GM12878 (cell line): ENCODE measurements at regions not wholly inside any gene's neighbourhood (a gene's known extent, or its start where the extent isn't known, plus 50 kb on each side); places are given as distances from the start of the nearest gene placed in this dataset.

Source experiments
- ATAC-seq: fragments of 200-7000 bp; cut with Tn5 transposase; 3 replicates; pipeline ENCODE4 v1.9.1; 2020; ENCODE audit warnings: mild to moderate bottlenecking, moderate library complexity
- BruUV-seq: library from RNA; stranded (reverse); fragments of 400-500 nt; replicated peaks from 2 replicates; lab custom pipeline; 2021; lab: Mats Ljungman, UMichigan
- CTCF ChIA-PET: fragments of 300-600 bp; sonication (Branson Sonifier 250); formaldehyde crosslinking; extraction: SDS; loops from one replicate; lab custom pipeline; 2021; ENCODE audit warnings: inconsistent platforms; lab: Yijun Ruan, JAX
- POLR2A ChIA-PET: fragments of 350-600 bp; formaldehyde crosslinking; extraction: SDS; loops from one replicate; lab custom pipeline; 2021; ENCODE audit warnings: inconsistent platforms; lab: Charles Lee
- RAD21 ChIA-PET: fragments of 300-600 bp; sonication (Branson Sonifier 250); formaldehyde crosslinking; loops from one replicate; lab custom pipeline; 2023; ENCODE audit warnings: antibody characterized with exemption; ENCODE audit not compliant: unreplicated experiment; lab: Charles Lee
- SMC1A ChIA-PET: fragments of 300-600 bp; sonication (Branson Sonifier 250); formaldehyde crosslinking; loops from one replicate; lab custom pipeline; 2023; ENCODE audit not compliant: unreplicated experiment, uncharacterized antibody; lab: Charles Lee
- DNase-seq: peaks from one replicate; pipeline ENCODE4 v3.0.0-alpha.2; 2011; ENCODE audit warnings: low read depth, low spot score
- FAIRE-seq: peaks from 3 replicates; lab custom pipeline; 2011; peaks lifted over from hg19 to GRCh38; lab: Jason Lieb, UNC
- H2AFZ ChIP-seq: 2 replicates; pipeline ENCODE4 v1.6.0; 2011; ENCODE audit warnings: low read depth, low read length, control low read depth; ENCODE audit not compliant: control insufficient read depth
- H3K27ac ChIP-seq: 2 replicates; pipeline ENCODE4 v1.5.1; 2011; ENCODE audit warnings: control low read depth; ENCODE audit not compliant: control insufficient read depth, insufficient read depth
- H3K27me3 ChIP-seq, 2 experiments: replicated peaks in 1 of 2; 2 replicates each; pipeline versions ENCODE4 v1.6.0 to v1.6.1; 2011; ENCODE audit warnings: low read length in 1 of 2; ENCODE audit not compliant: control insufficient read depth in 2 of 2, insufficient read depth in 2 of 2
- H3K36me3 ChIP-seq, 2 experiments: 2 replicates each; pipeline ENCODE4 v1.5.1; 2011; ENCODE audit warnings: low read length in 1 of 2; ENCODE audit not compliant: control insufficient read depth in 2 of 2, insufficient read depth in 2 of 2
- H3K4me1 ChIP-seq: 2 replicates; pipeline ENCODE4 v1.6.1; 2011; ENCODE audit warnings: mild to moderate bottlenecking, low read length, moderate library complexity, mixed read lengths; ENCODE audit not compliant: control insufficient read depth, insufficient read depth
- H3K4me2 ChIP-seq: 2 replicates; pipeline ENCODE4 v1.6.0; 2011; ENCODE audit warnings: control low read depth; ENCODE audit not compliant: control insufficient read depth, insufficient read depth
- H3K4me3 ChIP-seq: fragments of 200-600 bp; sonication (generic); 2 replicates; pipeline ENCODE4 v1.5.1; 2016
- H3K79me2 ChIP-seq: 2 replicates; pipeline ENCODE4 v1.6.0; 2011; ENCODE audit warnings: low read length; ENCODE audit not compliant: control insufficient read depth, insufficient read depth
- H3K9ac ChIP-seq: 2 replicates; pipeline ENCODE4 v1.8.0; 2011; ENCODE audit warnings: low read length, control low read depth, mixed read lengths; ENCODE audit not compliant: control insufficient read depth, insufficient read depth
- H3K9me3 ChIP-seq: replicated peaks from 3 replicates; pipeline ENCODE4 v1.5.1; 2011; ENCODE audit warnings: mild to moderate bottlenecking, low read length; ENCODE audit not compliant: control insufficient read depth, insufficient read depth
- H4K20me1 ChIP-seq: 2 replicates; pipeline ENCODE4 v1.6.0; 2011; ENCODE audit not compliant: control insufficient read depth, insufficient read depth
- CHD2 ChIP-seq: IDR thresholded peaks from 2 replicates; pipeline ENCODE4 v1.6.1; 2011; ENCODE audit warnings: low read depth, low read length, improper control_type of control experiment, borderline replicate concordance
- RAD51 ChIP-seq: fragments of 450-650 bp; IDR thresholded peaks from 2 replicates; pipeline ENCODE4 v1.6.1; 2016; ENCODE audit warnings: moderate library complexity, mild to moderate bottlenecking, inconsistent platforms
- RCOR1 ChIP-seq: conservative IDR thresholded peaks from 2 replicates; pipeline ENCODE4 v1.6.1; 2012; ENCODE audit warnings: low read depth, low read length, improper control_type of control experiment
- RELA ChIP-seq: fragments of 450-650 bp; IDR thresholded peaks from 2 replicates; pipeline ENCODE4 v1.8.0; 2014; ENCODE audit warnings: borderline replicate concordance; ENCODE audit not compliant: partially characterized antibody
- SMAD1 ChIP-seq: fragments of 450-650 bp; IDR thresholded peaks from 2 replicates; pipeline ENCODE4 v1.6.1; 2018; ENCODE audit warnings: mild to moderate bottlenecking, low read depth; ENCODE audit not compliant: partially characterized antibody
- SPI1 ChIP-seq: IDR thresholded peaks from 2 replicates; pipeline ENCODE4 v1.6.1; 2011; ENCODE audit warnings: low read depth, mild to moderate bottlenecking, low read length, moderate library complexity, borderline replicate concordance; ENCODE audit not compliant: insufficient read depth
- ZNF24 ChIP-seq: fragments of 450-650 bp; IDR thresholded peaks from 2 replicates; pipeline ENCODE4 v1.6.1; 2017; ENCODE audit warnings: antibody characterized with exemption, mild to moderate bottlenecking
- WGBS: methylation state at CpG from one replicate; pipeline ENCODE4 v1.1.6; 2016; ENCODE audit warnings: low lambda C conversion rate; ENCODE audit not compliant: insufficient replicate concordance, insufficient coverage; ENCODE audit errors: missing lambda C conversion rate; 5-methylcytosine and 5-hydroxymethylcytosine counted together
- in situ Hi-C: fragments of 300-500 bp; cut with MboI; formaldehyde crosslinking; loops from 9 replicates; pipeline ENCODE4 v1.14.3; 2018; ENCODE audit warnings: mixed read lengths
- intact Hi-C: fragments of 100-400 bp; cut with micrococcal nuclease; formaldehyde crosslinking; loops from one replicate; pipeline ENCODE4 v1.14.2; 2022; ENCODE audit not compliant: unreplicated experiment
- TF ChIP-seq, protein P1 (sequence below): IDR thresholded peaks from 2 replicates; pipeline ENCODE4 v1.6.1; 2011; ENCODE audit warnings: mild to moderate bottlenecking, low read depth, low read length, moderate library complexity; ENCODE audit not compliant: insufficient replicate concordance
- TF ChIP-seq, protein P2 (sequence below): IDR thresholded peaks from 2 replicates; pipeline ENCODE4 v1.6.1; 2011; ENCODE audit warnings: low read depth, low read length, improper control_type of control experiment, borderline replicate concordance
- TF ChIP-seq, protein P3 (sequence below): fragments of 450-650 bp; IDR thresholded peaks from 2 replicates; pipeline ENCODE4 v1.6.1; 2017; ENCODE audit warnings: mild to moderate bottlenecking, moderate library complexity

DNA sequence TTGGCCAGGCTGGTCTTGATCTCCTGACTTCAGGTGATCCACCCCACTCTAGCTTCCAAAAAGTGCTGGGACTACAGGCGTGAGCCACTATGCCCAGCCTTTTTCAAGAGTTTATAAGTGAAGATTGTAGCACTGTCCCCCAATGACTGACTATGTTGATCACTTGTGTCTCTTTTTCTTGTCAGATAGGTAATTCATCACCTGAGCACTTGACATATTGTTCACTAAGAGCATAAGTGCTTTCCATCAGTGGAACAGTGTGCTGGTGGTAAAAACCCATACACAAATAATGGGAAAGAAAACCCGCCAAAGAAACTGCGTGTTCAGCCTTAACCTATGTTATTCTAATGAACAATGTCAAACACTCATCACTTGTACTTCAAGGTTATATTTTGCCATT is 414.4 kb upstream of the CDH7 start (continued):
- TF ChIP-seq, protein P1, sequence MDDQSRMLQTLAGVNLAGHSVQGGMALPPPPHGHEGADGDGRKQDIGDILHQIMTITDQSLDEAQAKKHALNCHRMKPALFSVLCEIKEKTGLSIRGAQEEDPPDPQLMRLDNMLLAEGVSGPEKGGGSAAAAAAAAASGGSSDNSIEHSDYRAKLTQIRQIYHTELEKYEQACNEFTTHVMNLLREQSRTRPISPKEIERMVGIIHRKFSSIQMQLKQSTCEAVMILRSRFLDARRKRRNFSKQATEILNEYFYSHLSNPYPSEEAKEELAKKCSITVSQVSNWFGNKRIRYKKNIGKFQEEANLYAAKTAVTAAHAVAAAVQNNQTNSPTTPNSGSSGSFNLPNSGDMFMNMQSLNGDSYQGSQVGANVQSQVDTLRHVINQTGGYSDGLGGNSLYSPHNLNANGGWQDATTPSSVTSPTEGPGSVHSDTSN = no peak
- no peak for TF ChIP-seq RAD51
- TF ChIP-seq CHD2 = no peak
- TF ChIP-seq, all 136 proteins: peak for 0

DNA sequence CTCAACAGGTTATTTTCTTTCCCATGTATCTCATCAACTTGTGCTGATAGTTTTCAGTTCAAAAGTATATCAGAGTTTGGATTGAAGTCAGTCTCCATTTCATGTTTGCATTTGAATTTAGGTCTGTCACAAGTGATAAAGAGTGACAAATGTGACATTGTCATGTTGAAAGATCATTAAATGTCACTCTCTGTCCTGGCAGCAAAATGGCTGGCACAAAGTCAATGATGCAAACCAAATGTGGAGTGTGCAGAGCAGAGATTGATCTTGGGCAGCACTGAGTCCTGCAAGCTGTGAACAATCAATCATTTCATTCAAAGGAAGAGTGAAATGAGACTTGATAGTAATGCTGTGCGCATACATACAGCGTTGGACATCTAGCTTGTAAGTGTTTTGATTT is 421.8 kb upstream of the CDH7 start:
- ATAC-seq (no peak), FAIRE-seq (no peak), DNase-seq (no peak)
- 55% methylated on average over 2 of the region's 2 CpGs for WGBS
- intact Hi-C loops (no loop called here), in situ Hi-C loops (no loop called here)
- H2AFZ ChIP-seq = no peak overlapping the region
- H3K27ac ChIP-seq = no peak overlapping the region
- no peaks in the 10 kb centered on the region for H3K9me3 ChIP-seq
- H3K36me3 ChIP-seq = no peaks in the 10 kb centered on the region
- H3K9ac ChIP-seq = no peak overlapping the region
- no peak overlapping the region for H3K4me3 ChIP-seq
- H3K79me2 ChIP-seq = no peaks in the 10 kb centered on the region
- SMC1A ChIA-PET = no interaction called here
- H4K20me1 ChIP-seq = no peaks in the 10 kb centered on the region
- no TSS peak for BruUV-seq
- H3K4me2 ChIP-seq = no peak overlapping the region
- no peaks in the 10 kb centered on the region for H3K4me1 ChIP-seq
- TF ChIP-seq RCOR1 (no peak), SMAD1 (no peak), RELA (no peak), ZNF24 (no peak), SPI1 (no peak)
- TF ChIP-seq, protein P2, sequence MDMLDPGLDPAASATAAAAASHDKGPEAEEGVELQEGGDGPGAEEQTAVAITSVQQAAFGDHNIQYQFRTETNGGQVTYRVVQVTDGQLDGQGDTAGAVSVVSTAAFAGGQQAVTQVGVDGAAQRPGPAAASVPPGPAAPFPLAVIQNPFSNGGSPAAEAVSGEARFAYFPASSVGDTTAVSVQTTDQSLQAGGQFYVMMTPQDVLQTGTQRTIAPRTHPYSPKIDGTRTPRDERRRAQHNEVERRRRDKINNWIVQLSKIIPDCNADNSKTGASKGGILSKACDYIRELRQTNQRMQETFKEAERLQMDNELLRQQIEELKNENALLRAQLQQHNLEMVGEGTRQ = no peak
- TF ChIP-seq, protein P3, sequence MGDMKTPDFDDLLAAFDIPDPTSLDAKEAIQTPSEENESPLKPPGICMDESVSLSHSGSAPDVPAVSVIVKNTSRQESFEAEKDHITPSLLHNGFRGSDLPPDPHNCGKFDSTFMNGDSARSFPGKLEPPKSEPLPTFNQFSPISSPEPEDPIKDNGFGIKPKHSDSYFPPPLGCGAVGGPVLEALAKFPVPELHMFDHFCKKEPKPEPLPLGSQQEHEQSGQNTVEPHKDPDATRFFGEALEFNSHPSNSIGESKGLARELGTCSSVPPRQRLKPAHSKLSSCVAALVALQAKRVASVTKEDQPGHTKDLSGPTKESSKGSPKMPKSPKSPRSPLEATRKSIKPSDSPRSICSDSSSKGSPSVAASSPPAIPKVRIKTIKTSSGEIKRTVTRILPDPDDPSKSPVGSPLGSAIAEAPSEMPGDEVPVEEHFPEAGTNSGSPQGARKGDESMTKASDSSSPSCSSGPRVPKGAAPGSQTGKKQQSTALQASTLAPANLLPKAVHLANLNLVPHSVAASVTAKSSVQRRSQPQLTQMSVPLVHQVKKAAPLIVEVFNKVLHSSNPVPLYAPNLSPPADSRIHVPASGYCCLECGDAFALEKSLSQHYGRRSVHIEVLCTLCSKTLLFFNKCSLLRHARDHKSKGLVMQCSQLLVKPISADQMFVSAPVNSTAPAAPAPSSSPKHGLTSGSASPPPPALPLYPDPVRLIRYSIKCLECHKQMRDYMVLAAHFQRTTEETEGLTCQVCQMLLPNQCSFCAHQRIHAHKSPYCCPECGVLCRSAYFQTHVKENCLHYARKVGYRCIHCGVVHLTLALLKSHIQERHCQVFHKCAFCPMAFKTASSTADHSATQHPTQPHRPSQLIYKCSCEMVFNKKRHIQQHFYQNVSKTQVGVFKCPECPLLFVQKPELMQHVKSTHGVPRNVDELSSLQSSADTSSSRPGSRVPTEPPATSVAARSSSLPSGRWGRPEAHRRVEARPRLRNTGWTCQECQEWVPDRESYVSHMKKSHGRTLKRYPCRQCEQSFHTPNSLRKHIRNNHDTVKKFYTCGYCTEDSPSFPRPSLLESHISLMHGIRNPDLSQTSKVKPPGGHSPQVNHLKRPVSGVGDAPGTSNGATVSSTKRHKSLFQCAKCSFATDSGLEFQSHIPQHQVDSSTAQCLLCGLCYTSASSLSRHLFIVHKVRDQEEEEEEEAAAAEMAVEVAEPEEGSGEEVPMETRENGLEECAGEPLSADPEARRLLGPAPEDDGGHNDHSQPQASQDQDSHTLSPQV = no peak
- no peaks in the 10 kb centered on the region for H3K27me3 ChIP-seq
- RAD21 ChIA-PET = no interaction called here
- CTCF ChIA-PET = no interaction called here
- POLR2A ChIA-PET = no interaction called here
